H1 (cell line): ENCODE measurements at regions not wholly inside any gene's neighbourhood (a gene's known extent, or its start where the extent isn't known, plus 50 kb on each side); places are given as distances from the start of the nearest gene placed in this dataset.

ENCODE experiments used
- CTCF ChIA-PET: fragments of 300-600 bp; sonication (Branson Sonifier 250); formaldehyde crosslinking; loops from one replicate; lab custom pipeline; 2021; ENCODE audit not compliant: partially characterized antibody; lab: Charles Lee
- POLR2A ChIA-PET: fragments of 300-600 bp; sonication (Branson Sonifier 250); formaldehyde crosslinking; loops from one replicate; lab custom pipeline; 2021; ENCODE audit warnings: inconsistent platforms; ENCODE audit not compliant: partially characterized antibody; lab: Charles Lee
- DNase-seq, 2 experiments: peaks; one replicate each; pipeline versions ENCODE4 v3.0.0 to v3.0.0-alpha.2; 2010 to 2022; ENCODE audit warnings: low spot score in 2 of 2, low read depth in 1 of 2, mixed read lengths in 1 of 2
- FAIRE-seq: peaks from 2 replicates; lab custom pipeline; 2011; peaks lifted over from hg19 to GRCh38; lab: Jason Lieb, UNC
- H2AFZ ChIP-seq: 2 replicates; pipeline ENCODE4 v1.8.1; 2012; ENCODE audit warnings: low read length, inconsistent platforms
- H2AK5ac ChIP-seq: 2 replicates; pipeline ENCODE4 v1.6.1; 2013; ENCODE audit warnings: low read depth, low read length
- H2BK120ac ChIP-seq: replicated peaks from 2 replicates; pipeline ENCODE3; 2013; ENCODE audit warnings: low read depth, low read length, inconsistent platforms
- H2BK12ac ChIP-seq: 2 replicates; pipeline ENCODE4 v1.6.1; 2013; ENCODE audit warnings: low read depth, low read length
- H2BK15ac ChIP-seq: 2 replicates; pipeline ENCODE4 v1.6.1; 2013; ENCODE audit warnings: low read length
- H2BK20ac ChIP-seq: 2 replicates; pipeline ENCODE4 v1.6.1; 2013; ENCODE audit warnings: low read length
- H2BK5ac ChIP-seq: 2 replicates; pipeline ENCODE4 v1.6.1; 2013; ENCODE audit warnings: low read depth, low read length
- H3K14ac ChIP-seq: 2 replicates; pipeline ENCODE4 v1.6.1; 2013; ENCODE audit warnings: inconsistent platforms; ENCODE audit not compliant: insufficient read length
- H3K18ac ChIP-seq: 2 replicates; pipeline ENCODE4 v1.6.1; 2013; ENCODE audit warnings: low read length; ENCODE audit errors: extremely low read depth
- H3K23ac ChIP-seq: 2 replicates; pipeline ENCODE4 v1.6.1; 2013; ENCODE audit warnings: inconsistent platforms; ENCODE audit not compliant: insufficient read length
- H3K23me2 ChIP-seq: 2 replicates; pipeline ENCODE4 v1.6.1; 2013; ENCODE audit warnings: low read depth, low read length
- H3K27ac ChIP-seq: 2 replicates; pipeline ENCODE4 v1.6.1; 2011; ENCODE audit warnings: low read depth, low read length, inconsistent platforms
- H3K27me3 ChIP-seq, 4 experiments: replicated peaks in 1 of 4; 1 replicate in 1 of 4; 2 replicates in 3 of 4; pipeline versions ENCODE4 v1.6.1 to v1.8.1; 2011 to 2013; ENCODE audit warnings: low read length in 3 of 4, mild to moderate bottlenecking in 3 of 4, inconsistent platforms in 2 of 4, mixed read lengths in 2 of 4, moderate library complexity in 1 of 4; ENCODE audit not compliant: control insufficient read depth in 3 of 4, insufficient read depth in 3 of 4; ENCODE audit errors: extremely low read depth in 1 of 4
- H3K36me3 ChIP-seq, 4 experiments: 2 replicates each; pipeline versions ENCODE4 v1.6.1 to v1.8.1; 2011 to 2013; ENCODE audit warnings: mild to moderate bottlenecking in 4 of 4, low read length in 3 of 4, moderate library complexity in 2 of 4, control low read depth in 1 of 4, inconsistent platforms in 1 of 4; ENCODE audit not compliant: insufficient read depth in 4 of 4, control insufficient read depth in 2 of 4
- H3K4ac ChIP-seq: replicated peaks from 2 replicates; pipeline ENCODE3; 2013; ENCODE audit warnings: low read length, low read depth, mixed read lengths, inconsistent platforms; ENCODE audit not compliant: insufficient read length
- H3K4me1 ChIP-seq, 4 experiments: replicated peaks in 1 of 4; 1 replicate in 1 of 4; 2 replicates in 3 of 4; pipeline versions ENCODE4 v1.6.1 to v1.8.1; 2011 to 2013; ENCODE audit warnings: low read length in 3 of 4, inconsistent platforms in 2 of 4, mixed read lengths in 1 of 4; ENCODE audit not compliant: insufficient read depth in 4 of 4, control insufficient read depth in 3 of 4
- H3K4me2 ChIP-seq, 2 experiments: 2 replicates each; pipeline versions ENCODE4 v1.6.1 to v1.8.1; 2011 to 2013; ENCODE audit warnings: low read depth in 2 of 2, low read length in 2 of 2, control low read depth in 1 of 2, inconsistent platforms in 1 of 2, mild to moderate bottlenecking in 1 of 2; ENCODE audit not compliant: insufficient read depth in 1 of 2
- H3K4me3 ChIP-seq, 4 experiments: fragments of 200-600, 300-600 bp in 1 of 4; sonication (generic), shearing (Covaris generic), sonication (Bioruptor Twin) in 1 of 4; 2 replicates each; pipeline versions ENCODE4 v1.5.1 to v1.8.1; 2011 to 2016; ENCODE audit warnings: low read length in 4 of 4, low read depth in 3 of 4, control low read depth in 2 of 4, inconsistent platforms in 2 of 4, mild to moderate bottlenecking in 2 of 4, mixed read lengths in 1 of 4, moderate library complexity in 1 of 4; ENCODE audit not compliant: insufficient read depth in 2 of 4; ENCODE audit errors: extremely low read depth in 1 of 4
- H3K56ac ChIP-seq: replicated peaks from 2 replicates; pipeline ENCODE3; 2013; ENCODE audit warnings: low read depth, mild to moderate bottlenecking, mixed read lengths, low read length, inconsistent platforms; ENCODE audit not compliant: insufficient read length
- H3K79me1 ChIP-seq: 2 replicates; pipeline ENCODE4 v1.6.1; 2013; ENCODE audit warnings: low read depth, low read length, control low read depth
- H3K79me2 ChIP-seq, 2 experiments: 2 replicates each; pipeline versions ENCODE4 v1.6.1 to v1.8.1; 2012 to 2013; ENCODE audit warnings: low read length in 2 of 2, mild to moderate bottlenecking in 2 of 2, inconsistent platforms in 1 of 2; ENCODE audit not compliant: insufficient read depth in 2 of 2, control insufficient read depth in 1 of 2
- H3K9ac ChIP-seq, 4 experiments: replicated peaks in 1 of 4; 1 replicate in 1 of 4; 2 replicates in 3 of 4; pipeline versions ENCODE4 v1.6.1 to v1.8.1; 2011 to 2013; ENCODE audit warnings: low read depth in 3 of 4, low read length in 3 of 4, control low read depth in 2 of 4, mild to moderate bottlenecking in 2 of 4, moderate library complexity in 2 of 4, inconsistent platforms in 1 of 4; ENCODE audit errors: extremely low read depth in 1 of 4
- H3K9me3 ChIP-seq, 2 experiments: 2 replicates each; pipeline versions ENCODE4 v1.6.1 to v1.8.1; 2012 to 2013; ENCODE audit warnings: mild to moderate bottlenecking in 2 of 2, moderate library complexity in 2 of 2, control low read depth in 1 of 2, inconsistent platforms in 1 of 2, low read depth in 1 of 2, low read length in 1 of 2, mixed read lengths in 1 of 2; ENCODE audit not compliant: insufficient read depth in 2 of 2
- H4K20me1 ChIP-seq, 2 experiments: replicated peaks in 1 of 2; 2 replicates each; pipeline versions ENCODE3 to v1.8.1; 2011 to 2013; ENCODE audit warnings: inconsistent platforms in 2 of 2, low read length in 2 of 2, mild to moderate bottlenecking in 1 of 2; ENCODE audit not compliant: insufficient read depth in 2 of 2, control insufficient read depth in 1 of 2
- H4K5ac ChIP-seq: 2 replicates; pipeline ENCODE4 v1.6.1; 2013; ENCODE audit warnings: low read length, low read depth, mixed read lengths, inconsistent platforms; ENCODE audit not compliant: insufficient read length
- H4K8ac ChIP-seq: 2 replicates; pipeline ENCODE4 v1.8.0; 2013; ENCODE audit warnings: mild to moderate bottlenecking, moderate library complexity, low read length, inconsistent platforms; ENCODE audit not compliant: insufficient read depth; ENCODE audit errors: extremely low read depth
- H4K91ac ChIP-seq: replicated peaks from 2 replicates; pipeline ENCODE3; 2013; ENCODE audit warnings: low read length, mixed read lengths, inconsistent platforms; ENCODE audit not compliant: insufficient read length
- CEBPB ChIP-seq: IDR thresholded peaks from 2 replicates; pipeline ENCODE4 v1.6.1; 2012; ENCODE audit warnings: low read depth, low read length
- CTCF ChIP-seq, 3 experiments: IDR thresholded peaks; 1 replicate in 2 of 3; 2 replicates in 1 of 3; pipeline versions ENCODE4 v1.5.1 to v1.6.1; 2011; ENCODE audit warnings: low read length in 3 of 3, mild to moderate bottlenecking in 3 of 3, inconsistent platforms in 2 of 3, low read depth in 1 of 3, moderate library complexity in 1 of 3; ENCODE audit not compliant: insufficient read depth in 1 of 3; ENCODE audit errors: control extremely low read depth in 1 of 3
- E2F6 ChIP-seq: IDR thresholded peaks from 2 replicates; pipeline ENCODE4 v1.6.1; 2012; ENCODE audit warnings: inconsistent platforms
- GABPA ChIP-seq: IDR thresholded peaks from 2 replicates; pipeline ENCODE4 v1.6.1; 2011; ENCODE audit warnings: mild to moderate bottlenecking, low read length, moderate library complexity, borderline replicate concordance; ENCODE audit not compliant: insufficient read depth
- POU5F1 ChIP-seq: IDR thresholded peaks from 2 replicates; pipeline ENCODE4 v1.6.1; 2011; ENCODE audit warnings: low read depth, mild to moderate bottlenecking, low read length, moderate library complexity
- RAD21 ChIP-seq, 2 experiments: IDR thresholded peaks in 1 of 2; conservative IDR thresholded peaks in 1 of 2; 2 replicates each; pipeline ENCODE4 v1.6.1; 2011; ENCODE audit warnings: low read depth in 2 of 2, low read length in 2 of 2, improper control_type of control experiment in 1 of 2, inconsistent platforms in 1 of 2, mild to moderate bottlenecking in 1 of 2, moderate library complexity in 1 of 2
- RXRA ChIP-seq: IDR thresholded peaks from 2 replicates; pipeline ENCODE4 v1.6.1; 2011; ENCODE audit warnings: low read depth, mild to moderate bottlenecking, low read length, moderate library complexity; ENCODE audit not compliant: insufficient read depth
- WGBS, 2 experiments: shearing (Covaris generic) in 1 of 2; methylation state at CpG; one replicate each; pipeline versions ENCODE4 v1.1.6 to v1.1.7; 2013 to 2015; ENCODE audit warnings: low lambda C conversion rate in 2 of 2, mixed read lengths in 2 of 2, inconsistent platforms in 1 of 2, low coverage in 1 of 2, missing lambda C conversion rate in 1 of 2; ENCODE audit not compliant: insufficient replicate concordance in 2 of 2, insufficient coverage in 1 of 2, insufficient read length in 1 of 2; ENCODE audit errors: extremely low coverage in 1 of 2, missing lambda C conversion rate in 1 of 2; 5-methylcytosine and 5-hydroxymethylcytosine counted together

GRCh38 chr17:33651686-33652085, 358.6 kb upstream of the ASIC2 start:
- Histone ChIP-seq H3K23ac (no peak overlapping the region), H2AK5ac (no peak overlapping the region), H3K4ac (no peak overlapping the region), H3K4me3 (no peak overlapping the region), H4K91ac (no peak overlapping the region), H3K23me2 (no peaks in the 10 kb centered on the region), H3K9ac (no peak overlapping the region), H2BK15ac (no peak overlapping the region), H3K79me2 (no peaks in the 10 kb centered on the region), H2BK5ac (no peak overlapping the region), H3K36me3 (no peaks in the 10 kb centered on the region), H4K5ac (no peak overlapping the region), H4K8ac (no peak overlapping the region; the same call in 1 of the 2 replicates), H3K27me3 (no peaks in the 10 kb centered on the region), H2BK120ac (no peak overlapping the region), H3K14ac (no peak overlapping the region), H3K9me3 (no peaks in the 10 kb centered on the region), H2BK20ac (no peak overlapping the region), H3K27ac (no peak overlapping the region), H2AFZ (no peak overlapping the region), H3K4me1 (peaks cover 0 to 4% (median 1%) of the 10 kb centered on the region in 4 experiments; a peak in 2 of 7 replicates), H3K56ac (no peak overlapping the region), H3K4me2 (no peak overlapping the region), H3K18ac (no peak overlapping the region), H2BK12ac (no peak overlapping the region), H4K20me1 (no peaks in the 10 kb centered on the region), H3K79me1 (no peaks in the 10 kb centered on the region)
- DNase-seq (no peak), FAIRE-seq (peak; percentile 42)
- TF ChIP-seq POU5F1, result no peak
- TF ChIP-seq RXRA, result no peak
- no peak for TF ChIP-seq CEBPB
- TF ChIP-seq CTCF (IDR thresholded peaks at IDR 0.05; ENCODE audit: control extremely low read depth in 1 of 3, insufficient read depth in 1 of 3, low read depth in 1 of 3, low read length in 3 of 3), result peak; percentile 43 to 68 (median 43); a peak in 3 of 4 replicates
- TF ChIP-seq GABPA, result no peak
- no peak for TF ChIP-seq E2F6
- peak; percentile 46 to 54 for TF ChIP-seq RAD21 (IDR thresholded peaks at IDR 0.05 in 1 of 2, conservative IDR thresholded peaks at IDR 0.05 in 1 of 2; ENCODE audit: low read depth in 2 of 2, low read length in 2 of 2)
- ChIA-PET CTCF (interaction anchor here (0.7 to 7.0 kb wide), 29 partner anchors 8 to 401 kb away, joined by 3 to 47 read pairs (median 4); no protein-coding TSS in a partner anchor), POLR2A (no interaction called here)
- WGBS, 2 experiments, result 69% methylated on average over 3 of the region's 3 CpGs; no CpG with 5 or more reads in 1 of the 2 experiments
